ENCODE measurements at regions not wholly inside any gene's neighbourhood (a gene's known extent, or its start where the extent isn't known, plus 50 kb on each side); places are given as distances from the start of the nearest gene placed in this dataset.
"Not testable (repeated sequence)": the region's sequence is repeated elsewhere in the genome, so short reads cannot be mapped to it uniquely, and the experiment has no call there.

DNA sequence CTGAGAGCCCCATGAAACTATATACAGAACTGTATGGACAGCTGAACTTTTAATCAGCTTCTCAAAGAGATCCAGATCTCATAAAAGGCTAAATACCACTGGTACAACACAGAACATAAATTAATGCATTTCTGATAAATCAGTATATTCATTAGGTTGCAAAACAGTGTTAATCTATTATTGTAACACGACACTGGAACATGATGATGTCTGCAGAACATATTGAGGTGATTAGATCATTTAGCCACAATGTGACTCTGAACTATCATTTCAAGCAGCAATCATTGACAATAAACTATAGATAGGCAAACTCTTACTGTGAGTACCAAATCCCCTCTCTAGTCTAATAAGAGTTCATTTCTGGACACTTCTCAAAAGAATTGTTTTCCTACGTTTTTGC, 50.3 kb downstream of the GASK1B start:
- no peak for DNase-seq
- Histone ChIP-seq H3K4me3 (ENCODE audit: low read length) (no peak overlapping the region), H3K9me3 (ENCODE audit: control insufficient read depth in 1 of 2, insufficient read depth in 1 of 2, low read length in 2 of 2) (no peaks in the 10 kb centered on the region), H3K36me3 (ENCODE audit: insufficient read depth, low read length) (no peaks in the 10 kb centered on the region), H3K27me3 (ENCODE audit: control insufficient read depth in 1 of 2, insufficient read depth in 2 of 2, low read length in 2 of 2) (no peaks in the 10 kb centered on the region), H3K4me1 (ENCODE audit: insufficient read depth, low read length) (no peaks in the 10 kb centered on the region), H3K27ac (ENCODE audit: low read depth in 1 of 2, low read length in 2 of 2) (no peak overlapping the region)
- Mint-ChIP-seq H3K36me3 (ENCODE audit: low read depth) (no peaks in the 10 kb centered on the region), H3K4me3 (no peak overlapping the region), H3K9me3 (peaks cover 2% of the 10 kb centered on the region), H3K4me1 (ENCODE audit: low read depth) (no peaks in the 10 kb centered on the region), H3K27ac (no peak overlapping the region), H3K27me3 (no peaks in the 10 kb centered on the region)
- no peak for ATAC-seq (ENCODE audit: poor library complexity)
- intact Hi-C loops (cut with DNase I, micrococcal nuclease), result no loop called here
- no peak for TF ChIP-seq CTCF (IDR thresholded peaks at IDR 0.05)
- CTCF ChIA-PET, result no interaction called here
- POLR2A ChIA-PET, result no interaction called here

GRCh38 chr4:158121161-158121579, 51.7 kb downstream of the GASK1B start:
- ChIA-PET CTCF (no interaction called here), POLR2A (no interaction called here)
- intact Hi-C loops (cut with DNase I, micrococcal nuclease), result no loop called here
- H3K9me3 ChIP-seq (ENCODE audit: control insufficient read depth in 1 of 2, insufficient read depth in 1 of 2, low read length in 2 of 2), result no peaks in the 10 kb centered on the region
- DNase-seq, result peak in 2 of 14 experiments; percentile 9 to 18
- H3K4me1 ChIP-seq (ENCODE audit: insufficient read depth, low read length), result no peaks in the 10 kb centered on the region
- Mint-ChIP-seq H3K27me3 (no peaks in the 10 kb centered on the region), H3K4me3 (no peak overlapping the region), H3K4me1 (ENCODE audit: low read depth) (no peaks in the 10 kb centered on the region), H3K9me3 (peaks cover 2% of the 10 kb centered on the region), H3K27ac (no peak overlapping the region), H3K36me3 (ENCODE audit: low read depth) (no peaks in the 10 kb centered on the region)
- no peaks in the 10 kb centered on the region for H3K27me3 ChIP-seq (ENCODE audit: control insufficient read depth in 1 of 2, insufficient read depth in 2 of 2, low read length in 2 of 2)
- no peak overlapping the region for H3K27ac ChIP-seq (ENCODE audit: low read depth in 1 of 2, low read length in 2 of 2)
- no peak overlapping the region for H3K4me3 ChIP-seq (ENCODE audit: low read length)
- ATAC-seq (ENCODE audit: poor library complexity), result no peak
- no peak for TF ChIP-seq CTCF (IDR thresholded peaks at IDR 0.05)
- H3K36me3 ChIP-seq (ENCODE audit: insufficient read depth, low read length), result no peaks in the 10 kb centered on the region

DNA sequence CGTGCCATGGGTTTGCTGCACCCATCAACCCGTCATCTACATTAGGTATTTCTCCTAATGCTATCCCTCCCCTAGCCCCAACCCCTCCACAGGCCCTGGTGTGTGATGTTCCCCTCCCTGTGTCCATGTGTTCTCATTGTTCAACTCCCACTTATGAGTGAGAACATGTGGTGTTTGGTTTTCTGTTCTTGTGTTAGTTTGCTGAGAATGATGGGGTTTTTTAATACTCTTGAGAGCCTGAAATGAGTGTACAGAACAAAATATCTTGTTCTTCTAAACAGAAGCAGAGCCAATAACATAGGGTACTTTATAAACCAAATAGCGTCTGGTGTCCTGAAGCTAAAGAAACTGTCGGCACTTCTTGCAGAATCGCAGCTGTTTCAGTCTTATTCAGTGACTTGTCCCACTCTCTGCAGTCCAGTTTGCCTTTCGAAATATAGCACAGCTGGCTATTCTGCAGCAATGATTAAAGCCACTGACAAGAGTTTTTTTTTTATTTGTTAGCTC, 52.1 kb downstream of the GASK1B start:
- DNase-seq; POLR2A ChIA-PET; H3K4me3 Mint-ChIP-seq; H3K27me3 Mint-ChIP-seq; H3K9me3 ChIP-seq (ENCODE audit: control insufficient read depth in 1 of 2, insufficient read depth in 1 of 2, low read length in 2 of 2); ATAC-seq (ENCODE audit: poor library complexity); H3K4me1 Mint-ChIP-seq (ENCODE audit: low read depth); H3K27ac Mint-ChIP-seq; CTCF ChIA-PET; H3K4me3 ChIP-seq (ENCODE audit: low read length); H3K36me3 Mint-ChIP-seq (ENCODE audit: low read depth); H3K9me3 Mint-ChIP-seq; intact Hi-C loops (cut with DNase I, micrococcal nuclease); H3K27ac ChIP-seq (ENCODE audit: low read depth in 1 of 2, low read length in 2 of 2); H3K36me3 ChIP-seq (ENCODE audit: insufficient read depth, low read length); H3K27me3 ChIP-seq (ENCODE audit: control insufficient read depth in 1 of 2, insufficient read depth in 2 of 2, low read length in 2 of 2); H3K4me1 ChIP-seq (ENCODE audit: insufficient read depth, low read length): not testable (repeated sequence)

GRCh38 chr4:158112611-158113010, 60.2 kb downstream of the GASK1B start:
- Histone ChIP-seq H3K27ac (ENCODE audit: low read depth in 1 of 2, low read length in 2 of 2) (no peak overlapping the region), H3K36me3 (ENCODE audit: insufficient read depth, low read length) (no peaks in the 10 kb centered on the region), H3K4me1 (ENCODE audit: insufficient read depth, low read length) (no peaks in the 10 kb centered on the region), H3K9me3 (ENCODE audit: control insufficient read depth in 1 of 2, insufficient read depth in 1 of 2, low read length in 2 of 2) (no peaks in the 10 kb centered on the region), H3K27me3 (ENCODE audit: control insufficient read depth in 1 of 2, insufficient read depth in 2 of 2, low read length in 2 of 2) (no peaks in the 10 kb centered on the region), H3K4me3 (ENCODE audit: low read length) (no peak overlapping the region)
- TF ChIP-seq CTCF (IDR thresholded peaks at IDR 0.05), result no peak
- intact Hi-C loops (cut with DNase I, micrococcal nuclease), result no loop called here
- Mint-ChIP-seq H3K36me3 (ENCODE audit: low read depth) (no peaks in the 10 kb centered on the region), H3K9me3 (no peaks in the 10 kb centered on the region), H3K27me3 (no peaks in the 10 kb centered on the region), H3K27ac (no peak overlapping the region), H3K4me1 (ENCODE audit: low read depth) (no peaks in the 10 kb centered on the region), H3K4me3 (no peak overlapping the region)
- DNase-seq, result no peak
- ChIA-PET POLR2A (no interaction called here), CTCF (no interaction called here)
- ATAC-seq (ENCODE audit: poor library complexity), result no peak
